ENCODE measurements at regions not wholly inside any gene's neighbourhood (a gene's known extent, or its start where the extent isn't known, plus 50 kb on each side); places are given as distances from the start of the nearest gene placed in this dataset.

DNA sequence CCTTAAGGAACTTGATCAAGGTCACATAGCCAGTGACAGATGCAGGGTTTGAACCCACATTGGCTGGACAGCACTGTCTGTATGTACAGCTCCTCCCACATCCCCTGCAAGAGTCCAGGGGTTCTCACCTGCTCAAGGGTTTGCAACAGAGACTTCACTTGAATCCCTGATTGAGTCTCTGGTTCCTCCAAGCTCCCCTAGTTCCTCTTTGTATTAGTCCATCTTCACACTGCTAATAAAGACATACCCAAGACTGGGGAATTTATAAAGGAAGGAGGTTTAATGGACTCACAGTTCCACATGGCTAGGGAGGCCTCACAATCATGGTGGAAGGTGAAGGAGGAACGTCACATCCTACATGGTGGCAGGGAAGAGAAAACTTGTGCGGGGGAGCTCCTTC is 72.8 kb upstream of the CLDN10 start:
- no peak for DNase-seq (ENCODE audit: low read depth)
- TF ChIP-seq, protein P1, sequence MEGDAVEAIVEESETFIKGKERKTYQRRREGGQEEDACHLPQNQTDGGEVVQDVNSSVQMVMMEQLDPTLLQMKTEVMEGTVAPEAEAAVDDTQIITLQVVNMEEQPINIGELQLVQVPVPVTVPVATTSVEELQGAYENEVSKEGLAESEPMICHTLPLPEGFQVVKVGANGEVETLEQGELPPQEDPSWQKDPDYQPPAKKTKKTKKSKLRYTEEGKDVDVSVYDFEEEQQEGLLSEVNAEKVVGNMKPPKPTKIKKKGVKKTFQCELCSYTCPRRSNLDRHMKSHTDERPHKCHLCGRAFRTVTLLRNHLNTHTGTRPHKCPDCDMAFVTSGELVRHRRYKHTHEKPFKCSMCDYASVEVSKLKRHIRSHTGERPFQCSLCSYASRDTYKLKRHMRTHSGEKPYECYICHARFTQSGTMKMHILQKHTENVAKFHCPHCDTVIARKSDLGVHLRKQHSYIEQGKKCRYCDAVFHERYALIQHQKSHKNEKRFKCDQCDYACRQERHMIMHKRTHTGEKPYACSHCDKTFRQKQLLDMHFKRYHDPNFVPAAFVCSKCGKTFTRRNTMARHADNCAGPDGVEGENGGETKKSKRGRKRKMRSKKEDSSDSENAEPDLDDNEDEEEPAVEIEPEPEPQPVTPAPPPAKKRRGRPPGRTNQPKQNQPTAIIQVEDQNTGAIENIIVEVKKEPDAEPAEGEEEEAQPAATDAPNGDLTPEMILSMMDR (IDR thresholded peaks at IDR 0.05; ENCODE audit: control insufficient read depth, extremely low read depth, insufficient read depth), result no peak
- H3K4me3 ChIP-seq (ENCODE audit: low read depth, low read length), result no peak overlapping the region

DNA sequence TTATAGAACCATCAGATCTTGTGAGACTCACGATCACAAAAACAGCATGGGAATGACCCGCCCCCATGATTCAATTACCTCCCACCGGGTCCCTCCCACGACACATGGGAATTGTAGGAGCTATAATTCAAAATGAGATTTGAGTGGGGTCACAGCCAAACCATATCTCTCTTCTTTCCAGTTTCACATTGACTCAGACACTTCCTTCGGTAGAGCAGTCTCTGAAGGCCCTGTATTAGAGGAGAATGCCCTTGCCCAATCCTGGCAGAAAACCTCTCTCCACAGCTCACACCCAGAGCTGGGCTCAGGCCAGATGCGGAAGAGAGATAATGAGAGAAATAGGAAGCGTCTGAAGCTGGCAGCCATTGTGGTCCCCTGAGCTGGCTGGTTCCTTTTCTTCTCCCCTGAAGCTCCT is 72.4 kb upstream of the CLDN10 start:
- TF ChIP-seq, protein P1 (IDR thresholded peaks at IDR 0.05; ENCODE audit: control insufficient read depth, extremely low read depth, insufficient read depth), result no peak
- no peak for DNase-seq (ENCODE audit: low read depth)
- no peak overlapping the region for H3K4me3 ChIP-seq (ENCODE audit: low read depth, low read length)

DNA sequence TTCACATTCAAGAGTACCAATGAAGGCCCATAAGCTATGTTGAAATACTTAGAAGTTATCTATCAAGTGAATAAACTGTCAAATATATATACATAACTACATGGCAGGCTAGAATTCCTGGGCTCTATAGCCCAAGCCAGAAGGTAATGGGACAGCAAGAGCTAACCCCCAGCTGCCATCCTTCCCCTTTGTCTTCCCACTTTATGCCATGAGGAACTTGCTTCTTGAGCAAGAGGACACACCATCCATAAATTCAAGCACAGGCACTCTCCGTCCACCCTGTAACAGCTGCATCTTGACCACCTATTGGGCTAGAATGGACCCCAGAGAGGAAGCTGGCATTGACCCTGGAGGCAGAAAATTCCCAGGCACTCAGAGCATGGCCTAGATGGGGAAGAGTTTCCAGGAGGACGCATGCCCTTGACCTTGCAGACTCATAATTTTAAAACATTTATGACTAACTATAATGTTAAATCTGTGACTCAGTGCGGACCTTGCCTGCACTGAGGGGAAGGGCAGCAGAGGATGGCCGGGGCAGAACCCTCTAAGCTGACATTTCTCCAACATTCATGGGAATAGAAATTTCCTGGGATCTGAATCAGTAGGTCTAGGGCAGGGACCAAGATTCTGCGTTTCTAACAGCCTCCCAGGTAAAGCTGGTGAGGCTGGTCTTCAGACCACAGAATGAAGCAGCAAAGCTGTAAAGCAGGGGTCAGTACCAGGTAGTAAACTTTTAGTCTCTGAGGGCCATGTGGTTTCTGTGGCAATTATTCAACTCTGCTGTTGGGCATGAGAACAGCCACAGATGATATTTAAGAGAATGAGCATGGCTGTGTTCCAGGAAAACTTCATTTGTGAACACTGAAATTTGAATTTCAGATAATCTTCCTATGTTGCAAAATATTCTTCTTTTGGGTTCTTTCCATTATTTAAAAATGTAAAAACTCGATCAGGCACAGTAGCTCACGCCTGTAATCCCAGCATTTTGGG is 71.4 kb upstream of the CLDN10 start:
- TF ChIP-seq, protein P1 (IDR thresholded peaks at IDR 0.05; ENCODE audit: control insufficient read depth, extremely low read depth, insufficient read depth), result no peak
- DNase-seq (ENCODE audit: low read depth), result no peak
- no peak overlapping the region for H3K4me3 ChIP-seq (ENCODE audit: low read depth, low read length)

DNA sequence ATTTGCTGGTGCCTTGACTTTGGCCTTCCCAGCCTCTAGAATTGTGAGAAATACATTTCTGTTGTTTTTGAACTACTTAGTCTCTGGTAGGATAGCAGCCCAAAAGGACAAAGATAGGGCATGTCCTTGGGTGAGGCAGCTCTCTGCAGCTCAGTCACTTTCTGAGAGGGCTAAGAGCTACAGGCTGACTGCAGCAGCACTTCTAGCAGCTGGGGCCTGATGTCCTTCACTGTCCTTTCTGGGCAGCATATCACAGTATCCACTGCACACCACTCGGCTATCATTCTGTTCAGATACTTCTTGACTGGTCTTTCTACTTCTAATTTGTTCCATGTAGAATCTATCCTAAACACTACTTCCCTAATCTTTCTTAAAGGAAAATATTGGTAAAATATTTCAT is 68.5 kb upstream of the CLDN10 start:
- DNase-seq (ENCODE audit: low read depth), result no peak
- TF ChIP-seq, protein P1 (IDR thresholded peaks at IDR 0.05; ENCODE audit: control insufficient read depth, extremely low read depth, insufficient read depth), result no peak
- H3K4me3 ChIP-seq (ENCODE audit: low read depth, low read length), result no peak overlapping the region

DNA sequence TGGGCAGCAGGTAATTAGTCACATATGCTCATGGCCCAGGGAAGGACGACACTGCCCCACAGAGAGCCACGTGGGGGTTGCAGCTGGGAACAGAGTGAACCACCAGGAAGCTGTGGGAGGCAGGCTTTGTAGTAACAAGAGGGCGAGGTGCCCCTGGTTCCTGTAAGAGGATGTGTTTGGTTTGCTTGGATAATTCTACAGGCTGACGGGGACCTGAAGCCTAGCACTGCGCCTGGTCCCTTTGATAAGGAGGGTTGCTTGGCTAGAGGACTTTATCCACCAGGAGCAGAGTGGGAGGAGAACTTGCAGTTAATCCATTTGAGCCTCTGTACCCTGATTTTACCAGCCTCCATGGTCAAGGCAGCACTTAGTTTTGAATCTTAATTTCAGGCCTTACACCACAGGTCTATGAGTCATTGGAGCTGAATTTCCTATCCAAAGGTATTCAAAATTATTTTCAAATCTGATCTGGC is 67.4 kb upstream of the CLDN10 start:
- TF ChIP-seq, protein P1 (IDR thresholded peaks at IDR 0.05; ENCODE audit: control insufficient read depth, extremely low read depth, insufficient read depth), result no peak
- DNase-seq (ENCODE audit: low read depth), result no peak
- H3K4me3 ChIP-seq (ENCODE audit: low read depth, low read length), result no peak overlapping the region

DNA sequence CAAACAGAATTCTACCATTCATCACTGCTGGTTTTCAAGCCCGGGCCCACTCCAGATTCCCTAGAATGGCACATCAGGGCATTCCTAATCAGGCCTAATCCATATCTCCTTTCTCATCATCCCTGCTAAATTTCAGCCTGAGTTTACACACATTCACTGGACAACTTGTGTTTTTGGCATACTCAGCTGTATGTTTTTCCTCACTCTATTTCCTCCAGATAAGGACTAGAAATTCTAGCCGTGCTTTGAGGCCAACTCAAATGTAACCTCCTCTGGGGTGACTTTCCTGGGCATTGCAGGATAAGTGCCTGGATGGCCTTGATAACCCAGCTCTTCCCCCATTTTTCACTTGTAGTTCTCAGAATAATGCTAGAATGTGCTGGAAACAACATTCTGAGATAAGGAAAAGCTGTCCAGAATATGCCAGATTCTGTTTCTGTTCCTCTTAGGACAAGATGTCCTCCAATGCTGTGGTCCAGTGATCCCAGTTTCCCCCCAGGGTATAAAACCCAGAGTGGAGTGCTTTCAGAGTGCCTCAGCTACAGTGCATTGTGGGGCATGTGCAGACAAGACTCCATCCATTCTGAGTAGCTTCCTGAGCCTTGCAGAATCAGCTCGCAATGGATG is 66.9 kb upstream of the CLDN10 start:
- H3K4me3 ChIP-seq (ENCODE audit: low read depth, low read length), result no peak overlapping the region
- TF ChIP-seq, protein P1 (IDR thresholded peaks at IDR 0.05; ENCODE audit: control insufficient read depth, extremely low read depth, insufficient read depth), result no peak
- no peak for DNase-seq (ENCODE audit: low read depth)

All from LNCaP clone FGC (cell line).